Esophagus muscularis mucosa (tissue), 4 donors: ENCODE measurements at regions not wholly inside any gene's neighbourhood (a gene's known extent, or its start where the extent isn't known, plus 50 kb on each side); places are given as distances from the start of the nearest gene placed in this dataset.

Experiments used
- DNase-seq: peaks from one replicate; pipeline ENCODE4 v3.0.0-alpha.2; 2017; ENCODE audit errors: extremely low spot score
- H3K27ac ChIP-seq, 4 donors: fragments of 200-600 bp; sonication (generic); replicated peaks in 1 of 4; 1 replicate in 3 of 4; 2 replicates in 1 of 4; pipeline ENCODE4 v1.5.1; 2016 to 2019; ENCODE audit warnings: mild to moderate bottlenecking in 1 of 4
- H3K27me3 ChIP-seq, 4 donors: fragments of 200-600 bp; sonication (generic); one replicate each; pipeline versions ENCODE4 v1.5.1 to v1.6.0; 2016 to 2019
- H3K36me3 ChIP-seq, 4 donors: fragments of 200-600 bp; sonication (generic); one replicate each; pipeline ENCODE4 v1.5.1; 2016 to 2019
- H3K4me1 ChIP-seq, 4 donors: fragments of 200-600 bp; sonication (generic); one replicate each; pipeline ENCODE4 v1.5.1; 2016 to 2019
- H3K4me3 ChIP-seq, 4 donors: fragments of 200-600 bp; sonication (generic); 1 replicate in 2 of 4; 2 replicates in 2 of 4; pipeline ENCODE4 v1.5.1; 2016 to 2019; ENCODE audit warnings: mild to moderate bottlenecking in 4 of 4, moderate library complexity in 1 of 4
- H3K9me3 ChIP-seq, 4 donors: fragments of 200-600 bp; sonication (generic); 1 replicate in 3 of 4; 2 replicates in 1 of 4; pipeline ENCODE4 v1.5.1; 2016 to 2019
- EP300 ChIP-seq: sonication (generic); formaldehyde crosslinking; IDR thresholded peaks from one replicate; pipeline ENCODE4 v1.6.1; 2017; ENCODE audit warnings: antibody characterized with exemption
- POLR2A ChIP-seq: fragments of 450-650 bp; IDR thresholded peaks from one replicate; pipeline ENCODE4 v1.6.1; 2017; ENCODE audit warnings: antibody characterized with exemption, moderate library complexity, mild to moderate bottlenecking, low read depth
- POLR2AphosphoS5 ChIP-seq, 2 donors: sonication (generic); formaldehyde crosslinking; IDR thresholded peaks; one replicate each; pipeline ENCODE4 v1.6.1; 2017; ENCODE audit warnings: antibody characterized with exemption in 2 of 2
- WGBS: methylation state at CpG from one replicate; pipeline ENCODE4 v1.1.5; 2018; 5-methylcytosine and 5-hydroxymethylcytosine counted together
- intact Hi-C: fragments of 100-400 bp; cut with DNase I; formaldehyde crosslinking; loops from one replicate; pipeline ENCODE4 v1.15.1; 2023
- TF ChIP-seq, protein P1 (sequence below), 3 experiments: fragments of 200-600 bp in 2 of 3; fragments of 450-650 bp in 1 of 3; sonication (generic) in 2 of 3; IDR thresholded peaks; one replicate each; pipeline ENCODE4 v1.5.1; 2017 to 2019; ENCODE audit warnings: antibody characterized with exemption in 3 of 3, mild to moderate bottlenecking in 2 of 3, moderate library complexity in 1 of 3

GRCh38 chr10:79001082-79001885 lies 67.5 kb upstream of the ZMIZ1 start:
- Histone ChIP-seq H3K36me3 (no peaks in the 10 kb centered on the region), H3K4me1 (peaks cover 0 to 4% (median 0%) of the 10 kb centered on the region in 4 donors), H3K27me3 (no peaks in the 10 kb centered on the region), H3K9me3 (no peaks in the 10 kb centered on the region), H3K4me3 (no peak overlapping the region), H3K27ac (no peak overlapping the region)
- intact Hi-C loops: no loop called here
- DNase-seq: no peak
- TF ChIP-seq POLR2A (no peak), EP300 (no peak), POLR2AphosphoS5 (IDR thresholded peaks at IDR 0.05) (no peak)
- TF ChIP-seq, protein P1, sequence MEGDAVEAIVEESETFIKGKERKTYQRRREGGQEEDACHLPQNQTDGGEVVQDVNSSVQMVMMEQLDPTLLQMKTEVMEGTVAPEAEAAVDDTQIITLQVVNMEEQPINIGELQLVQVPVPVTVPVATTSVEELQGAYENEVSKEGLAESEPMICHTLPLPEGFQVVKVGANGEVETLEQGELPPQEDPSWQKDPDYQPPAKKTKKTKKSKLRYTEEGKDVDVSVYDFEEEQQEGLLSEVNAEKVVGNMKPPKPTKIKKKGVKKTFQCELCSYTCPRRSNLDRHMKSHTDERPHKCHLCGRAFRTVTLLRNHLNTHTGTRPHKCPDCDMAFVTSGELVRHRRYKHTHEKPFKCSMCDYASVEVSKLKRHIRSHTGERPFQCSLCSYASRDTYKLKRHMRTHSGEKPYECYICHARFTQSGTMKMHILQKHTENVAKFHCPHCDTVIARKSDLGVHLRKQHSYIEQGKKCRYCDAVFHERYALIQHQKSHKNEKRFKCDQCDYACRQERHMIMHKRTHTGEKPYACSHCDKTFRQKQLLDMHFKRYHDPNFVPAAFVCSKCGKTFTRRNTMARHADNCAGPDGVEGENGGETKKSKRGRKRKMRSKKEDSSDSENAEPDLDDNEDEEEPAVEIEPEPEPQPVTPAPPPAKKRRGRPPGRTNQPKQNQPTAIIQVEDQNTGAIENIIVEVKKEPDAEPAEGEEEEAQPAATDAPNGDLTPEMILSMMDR (IDR thresholded peaks at IDR 0.05): no peak
- WGBS: 71% methylated on average over 10 of the region's 10 CpGs

GRCh38 chr10:79002336-79002735 lies 66.4 kb upstream of the ZMIZ1 start:
- peaks cover 0 to 5% (median 0%) of the 10 kb centered on the region in 4 donors for H3K4me1 ChIP-seq
- H3K9me3 ChIP-seq: no peaks in the 10 kb centered on the region
- no peaks in the 10 kb centered on the region for H3K27me3 ChIP-seq
- DNase-seq: no peak
- WGBS: 96% methylated on average over 3 of the region's 3 CpGs
- H3K27ac ChIP-seq: no peak overlapping the region
- intact Hi-C loops: no loop called here
- no peak overlapping the region for H3K4me3 ChIP-seq
- TF ChIP-seq, protein P1 (IDR thresholded peaks at IDR 0.05): no peak
- TF ChIP-seq EP300: no peak
- no peak for TF ChIP-seq POLR2A
- H3K36me3 ChIP-seq: no peaks in the 10 kb centered on the region

DNA sequence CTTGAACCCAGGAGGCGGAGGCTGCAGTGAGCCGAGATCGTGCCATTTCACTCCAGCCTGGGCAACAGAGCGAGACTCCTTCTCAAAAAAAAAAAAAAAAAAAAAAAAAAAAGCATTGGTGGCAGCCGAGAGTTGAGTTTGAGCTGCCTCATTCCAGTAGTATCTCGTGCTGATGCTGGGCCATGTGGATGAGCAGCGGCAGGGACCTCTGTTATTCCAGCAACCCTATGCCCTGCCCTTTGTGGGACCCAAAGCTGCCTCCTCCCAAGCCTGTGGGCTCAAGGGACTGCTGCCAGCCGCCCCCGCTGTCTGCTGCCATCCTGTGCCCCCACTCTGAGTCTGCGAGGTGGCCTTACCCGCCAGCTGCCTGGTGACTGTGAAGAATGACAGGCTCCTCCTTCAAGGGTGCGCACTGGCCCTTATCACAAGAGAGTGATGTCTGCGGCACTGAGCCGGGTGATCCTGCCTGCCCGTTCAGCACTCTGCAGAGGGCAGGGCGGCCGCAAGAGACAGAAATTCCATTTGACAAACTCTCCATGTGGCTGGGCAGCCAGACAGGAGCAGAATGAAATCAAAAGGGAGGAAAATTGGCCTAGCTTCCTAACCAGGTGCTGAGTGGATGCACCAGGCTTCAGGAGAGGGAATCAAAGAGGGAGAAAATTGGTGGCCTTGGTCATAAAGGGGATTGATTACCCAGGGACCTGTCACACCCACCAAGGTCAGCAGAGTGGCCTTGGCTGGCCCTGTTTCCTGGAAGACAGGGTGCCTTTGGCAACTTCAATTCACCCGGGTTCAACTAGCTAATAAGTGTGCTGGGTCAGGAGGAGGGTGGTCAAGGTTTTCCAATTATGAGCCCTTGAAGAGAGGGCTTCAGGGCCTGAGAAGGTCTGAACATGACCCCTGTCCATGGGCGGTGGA lies 65.3 kb upstream of the ZMIZ1 start:
- no peak for TF ChIP-seq POLR2A
- no peak for TF ChIP-seq EP300
- TF ChIP-seq POLR2AphosphoS5 (IDR thresholded peaks at IDR 0.05): no peak
- TF ChIP-seq, protein P1 (IDR thresholded peaks at IDR 0.05): no peak
- no peak overlapping the region for H3K27ac ChIP-seq
- no peaks in the 10 kb centered on the region for H3K27me3 ChIP-seq
- no peak for DNase-seq
- no peaks in the 10 kb centered on the region for H3K36me3 ChIP-seq
- no peak overlapping the region for H3K4me3 ChIP-seq
- WGBS: 92% methylated on average over 19 of the region's 19 CpGs
- intact Hi-C loops: no loop called here
- H3K4me1 ChIP-seq: peaks cover 0 to 15% (median 0%) of the 10 kb centered on the region in 4 donors
- H3K9me3 ChIP-seq: no peaks in the 10 kb centered on the region

GRCh38 chr10:79004311-79004710 lies 64.5 kb upstream of the ZMIZ1 start:
- Histone ChIP-seq H3K27ac (no peak overlapping the region), H3K4me3 (no peak overlapping the region), H3K4me1 (peaks cover 0 to 16% (median 0%) of the 10 kb centered on the region in 4 donors), H3K27me3 (no peaks in the 10 kb centered on the region), H3K36me3 (no peaks in the 10 kb centered on the region), H3K9me3 (no peaks in the 10 kb centered on the region)
- WGBS: 93% methylated on average over 5 of the region's 5 CpGs
- DNase-seq: no peak
- TF ChIP-seq EP300: no peak
- no peak for TF ChIP-seq POLR2AphosphoS5 (IDR thresholded peaks at IDR 0.05)
- no peak for TF ChIP-seq POLR2A
- TF ChIP-seq, protein P1 (IDR thresholded peaks at IDR 0.05): no peak
- intact Hi-C loops: no loop called here
